ENCODE measurements at regions not wholly inside any gene's neighbourhood (a gene's known extent, or its start where the extent isn't known, plus 50 kb on each side); places are given as distances from the start of the nearest gene placed in this dataset.
"Not testable (repeated sequence)": the region's sequence is repeated elsewhere in the genome, so short reads cannot be mapped to it uniquely, and the experiment has no call there.

GRCh38 chr5:82517544-82518075, 239.5 kb upstream of the RPS23 start:
- ATAC-seq (no peak), DNase-seq (ENCODE audit: missing footprints) (no peak)
- intact Hi-C loops (cut with DNase I) = no loop called here

- no peak for DNase-seq (ENCODE audit: missing footprints)
- no peak for ATAC-seq
- intact Hi-C loops (cut with DNase I) = no loop called here
Observed at GRCh38 chr5:82513738-82514137, 235.6 kb upstream of the RPS23 start.

- intact Hi-C loops (cut with DNase I) = no loop called here
- ATAC-seq (no peak), DNase-seq (ENCODE audit: missing footprints) (no peak)
Observed at GRCh38 chr5:82512025-82512424, 233.9 kb upstream of the RPS23 start.

GRCh38 chr5:82511134-82511533, 233.0 kb upstream of the RPS23 start:
- intact Hi-C loops (cut with DNase I) = no loop called here

GRCh38 chr5:82509762-82510161, 231.6 kb upstream of the RPS23 start:
- intact Hi-C loops (cut with DNase I) = no loop called here
- DNase-seq (ENCODE audit: missing footprints) (no peak), ATAC-seq (no peak)

More at GRCh38 chr5:82511134-82511533, 233.0 kb upstream of the RPS23 start:
- ATAC-seq = no peak
- no peak for DNase-seq (ENCODE audit: missing footprints)

- DNase-seq (ENCODE audit: missing footprints); ATAC-seq; intact Hi-C loops (cut with DNase I): not testable (repeated sequence)
Observed at GRCh38 chr5:82506390-82506789, 228.2 kb upstream of the RPS23 start.

- DNase-seq (ENCODE audit: missing footprints) (no peak), ATAC-seq (no peak)
- intact Hi-C loops (cut with DNase I) = no loop called here
Observed at GRCh38 chr5:82499725-82500244, 221.6 kb upstream of the RPS23 start.

- DNase-seq (ENCODE audit: missing footprints) (no peak), ATAC-seq (no peak)
- intact Hi-C loops (cut with DNase I) = no loop called here
Observed at GRCh38 chr5:82497242-82497641, 219.1 kb upstream of the RPS23 start.

- ATAC-seq (no peak), DNase-seq (ENCODE audit: missing footprints) (no peak)
- intact Hi-C loops (cut with DNase I) = no loop called here
Observed at GRCh38 chr5:82494942-82495341, 216.8 kb upstream of the RPS23 start.

GRCh38 chr5:82493221-82493620, 215.1 kb upstream of the RPS23 start:
- intact Hi-C loops (cut with DNase I) = no loop called here
- DNase-seq (ENCODE audit: missing footprints) (no peak), ATAC-seq (no peak)

GRCh38 chr5:82491397-82491796, 213.2 kb upstream of the RPS23 start:
- intact Hi-C loops (cut with DNase I) = no loop called here
- DNase-seq (ENCODE audit: missing footprints) (no peak), ATAC-seq (no peak)

GRCh38 chr5:82489683-82490082, 211.5 kb upstream of the RPS23 start:
- no peak for ATAC-seq
- DNase-seq (ENCODE audit: missing footprints) = no peak
- intact Hi-C loops (cut with DNase I) = no loop called here

GRCh38 chr5:82487131-82487530, 209.0 kb upstream of the RPS23 start:
- intact Hi-C loops (cut with DNase I) = no loop called here
- ATAC-seq (no peak), DNase-seq (ENCODE audit: missing footprints) (no peak)

GRCh38 chr5:82480331-82480730, 202.2 kb upstream of the RPS23 start:
- DNase-seq (ENCODE audit: missing footprints) (no peak), ATAC-seq (no peak)
- intact Hi-C loops (cut with DNase I) = no loop called here

GRCh38 chr5:82476155-82476554, 198.0 kb upstream of the RPS23 start:
- intact Hi-C loops (cut with DNase I) = no loop called here
- ATAC-seq (no peak), DNase-seq (ENCODE audit: missing footprints) (no peak)

- ATAC-seq = no peak
- no peak for DNase-seq (ENCODE audit: missing footprints)
- intact Hi-C loops (cut with DNase I) = no loop called here
Observed at GRCh38 chr5:82473262-82473661, 195.1 kb upstream of the RPS23 start.

GRCh38 chr5:82470185-82470994, 192.2 kb upstream of the RPS23 start:
- ATAC-seq (no peak), DNase-seq (ENCODE audit: missing footprints) (no peak)
- intact Hi-C loops (cut with DNase I) = no loop called here

- DNase-seq (ENCODE audit: missing footprints) (no peak), ATAC-seq (peak; percentile 63)
Observed at GRCh38 chr5:82466986-82467561, 188.9 kb upstream of the RPS23 start.

GRCh38 chr5:82465235-82465634, 187.1 kb upstream of the RPS23 start:
- ATAC-seq (no peak), DNase-seq (ENCODE audit: missing footprints) (no peak)
- intact Hi-C loops (cut with DNase I) = no loop called here

More at GRCh38 chr5:82466986-82467561, 188.9 kb upstream of the RPS23 start:
- intact Hi-C loops (cut with DNase I) = no loop called here

GRCh38 chr5:82459626-82460025, 181.5 kb upstream of the RPS23 start:
- intact Hi-C loops (cut with DNase I) = no loop called here
- DNase-seq (ENCODE audit: missing footprints) (no peak), ATAC-seq (no peak)
